IPS-18c (cell line): ENCODE measurements at regions not wholly inside any gene's neighbourhood (a gene's known extent, or its start where the extent isn't known, plus 50 kb on each side); places are given as distances from the start of the nearest gene placed in this dataset.
"Not testable (repeated sequence)": the region's sequence is repeated elsewhere in the genome, so short reads cannot be mapped to it uniquely, and the experiment has no call there.

Source experiments
- H3K4me3 ChIP-seq: 2 replicates; pipeline ENCODE4 v1.7.0; 2013; ENCODE audit warnings: low read depth, mild to moderate bottlenecking, low read length, moderate library complexity; ENCODE audit not compliant: insufficient read depth
- H3K9me3 ChIP-seq: one replicate; pipeline ENCODE4 v1.6.1; 2013; ENCODE audit warnings: mild to moderate bottlenecking, low read length, moderate library complexity; ENCODE audit not compliant: control insufficient read depth, insufficient read depth

GRCh38 chr10:76642358-76642757 lies 995.2 kb downstream of the KCNMA1 start:
- H3K9me3 ChIP-seq, result no peaks in the 10 kb centered on the region

GRCh38 chr10:76641215-76641614 lies 996.4 kb downstream of the KCNMA1 start:
- no peak overlapping the region for H3K4me3 ChIP-seq
- H3K9me3 ChIP-seq, result no peaks in the 10 kb centered on the region

More at GRCh38 chr10:76642358-76642757, 995.2 kb downstream of the KCNMA1 start:
- H3K4me3 ChIP-seq, result no peak overlapping the region

DNA sequence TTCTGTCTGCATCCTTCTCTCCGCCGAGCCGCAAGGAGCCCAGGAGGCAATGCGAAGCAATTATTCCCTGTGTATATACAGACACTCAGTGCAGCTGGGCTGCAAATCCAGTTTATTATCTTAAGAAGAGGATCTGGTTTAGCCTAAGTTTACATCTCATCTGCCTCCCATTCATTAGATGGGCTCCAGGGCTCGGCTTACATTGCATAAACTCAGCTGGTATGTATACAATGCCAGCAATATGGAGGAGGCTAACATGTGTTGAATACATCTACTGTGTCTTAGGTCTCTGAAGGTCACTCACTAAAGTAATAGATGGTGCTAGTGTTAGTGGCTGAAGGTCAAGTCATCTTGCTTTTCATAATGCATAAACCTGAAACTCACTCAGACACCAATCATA lies 996.8 kb downstream of the KCNMA1 start:
- no peak overlapping the region for H3K4me3 ChIP-seq
- H3K9me3 ChIP-seq, result no peaks in the 10 kb centered on the region

DNA sequence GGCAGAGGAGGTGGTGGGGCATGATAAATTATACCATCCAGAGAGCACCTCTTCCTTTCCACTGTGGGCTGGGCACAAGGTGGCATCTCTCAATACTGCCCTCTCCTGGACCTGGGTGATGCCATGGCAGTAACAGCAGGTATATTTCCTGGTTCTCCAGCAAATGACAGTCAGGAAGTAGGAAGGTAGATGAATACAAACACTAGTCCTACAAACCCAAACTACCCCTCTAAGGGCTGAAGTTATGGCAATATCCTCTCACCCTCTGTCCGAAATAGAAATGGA lies 1004.9 kb downstream of the KCNMA1 start:
- H3K4me3 ChIP-seq, result peak overlapping the region; percentile 11; the same call in 1 of the 2 replicates

DNA sequence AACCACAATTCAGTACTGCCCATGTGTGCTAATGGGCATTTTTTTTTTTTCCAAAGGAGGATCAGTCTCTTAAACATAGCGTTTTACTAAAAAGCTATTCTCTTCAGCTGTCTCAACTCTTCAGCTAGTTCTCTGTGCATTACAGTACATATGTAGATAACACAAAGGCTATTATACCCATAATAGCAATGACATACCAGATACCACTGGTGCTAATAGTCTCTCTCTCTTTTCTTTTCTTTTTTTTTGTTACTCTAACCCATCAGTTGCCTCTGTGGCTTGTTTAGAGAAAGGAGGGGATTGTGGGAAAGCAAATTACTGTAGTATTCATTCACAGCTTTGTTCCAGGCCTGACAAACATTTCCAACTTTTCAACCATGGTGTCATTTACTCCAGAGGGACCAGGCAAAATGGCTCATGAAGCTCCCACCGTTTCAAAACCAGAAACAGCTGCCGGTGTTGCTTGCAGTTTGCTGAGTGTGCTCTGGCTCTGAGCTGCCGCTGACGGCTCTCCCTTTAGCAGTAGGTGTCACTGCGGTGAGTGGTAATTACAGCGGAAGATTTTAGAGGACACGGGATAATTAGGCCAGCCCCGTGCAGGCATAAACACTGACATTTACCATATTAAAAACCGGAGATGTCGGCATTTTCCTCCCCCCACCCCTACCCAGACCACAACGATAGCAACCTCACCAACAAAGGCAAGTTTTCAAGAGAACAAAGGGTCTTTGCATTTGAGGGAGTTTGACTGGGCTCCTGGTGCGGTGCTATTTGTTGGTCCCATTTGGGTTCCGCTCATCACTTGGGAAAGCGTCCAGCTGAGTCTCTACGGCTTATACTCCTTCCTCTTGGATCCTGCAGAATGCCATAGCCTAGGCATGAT lies 1005.5 kb downstream of the KCNMA1 start:
- Histone ChIP-seq H3K9me3 (no peaks in the 10 kb centered on the region), H3K4me3 (peak overlapping the region; percentile 11; the same call in 1 of the 2 replicates)

More for the DNA sequence above, 1004.9 kb downstream of the KCNMA1 start:
- no peaks in the 10 kb centered on the region for H3K9me3 ChIP-seq

GRCh38 chr10:76631036-76631670 lies 1006.5 kb downstream of the KCNMA1 start:
- no peak overlapping the region for H3K4me3 ChIP-seq

DNA sequence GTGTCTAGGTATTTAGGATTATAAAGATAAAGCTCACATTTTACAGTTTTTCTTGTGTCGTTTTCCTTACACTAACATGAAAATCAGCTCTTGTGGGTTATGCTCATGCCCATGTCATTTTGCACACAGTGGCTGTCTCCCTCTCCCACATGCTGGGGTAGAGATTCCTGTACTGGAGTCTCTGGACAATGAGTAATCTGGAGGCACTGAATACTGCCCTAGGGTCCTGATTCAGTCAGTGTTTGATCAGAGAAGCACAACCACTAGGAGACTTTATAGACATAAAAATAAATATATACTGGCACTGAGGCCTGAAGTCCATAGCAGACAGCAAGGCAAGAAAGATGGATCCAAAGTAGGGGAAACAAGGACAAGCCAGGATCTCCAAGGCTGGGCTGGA lies 1008.8 kb downstream of the KCNMA1 start:
- Histone ChIP-seq H3K9me3 (no peaks in the 10 kb centered on the region), H3K4me3 (no peak overlapping the region)

More at GRCh38 chr10:76631036-76631670, 1006.5 kb downstream of the KCNMA1 start:
- H3K9me3 ChIP-seq, result no peaks in the 10 kb centered on the region

DNA sequence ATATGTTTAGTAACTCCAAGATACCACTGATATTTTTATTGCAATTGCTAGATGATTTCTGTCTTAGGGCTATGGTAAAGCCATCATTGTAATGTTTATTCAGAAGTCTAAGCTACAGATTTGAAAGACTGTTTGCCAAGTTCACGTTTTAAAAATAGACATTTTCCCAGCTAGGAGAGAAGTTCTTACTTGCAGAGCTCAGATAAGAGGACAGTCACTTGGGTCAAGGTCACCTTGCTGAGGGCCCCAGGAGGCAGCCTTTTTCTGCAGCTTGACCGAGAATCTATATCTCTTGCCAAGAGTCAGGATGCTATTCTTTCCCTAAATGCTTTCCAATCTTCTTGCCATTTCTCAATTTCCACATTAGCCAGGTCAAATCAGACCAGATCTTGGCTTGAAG lies 1011.2 kb downstream of the KCNMA1 start:
- H3K9me3 ChIP-seq, result no peaks in the 10 kb centered on the region

GRCh38 chr10:76624470-76624869 lies 1013.1 kb downstream of the KCNMA1 start:
- no peaks in the 10 kb centered on the region for H3K9me3 ChIP-seq
- no peak overlapping the region for H3K4me3 ChIP-seq

More for the DNA sequence above, 1011.2 kb downstream of the KCNMA1 start:
- H3K4me3 ChIP-seq, result no peak overlapping the region

- H3K4me3 ChIP-seq, result no peak overlapping the region
- H3K9me3 ChIP-seq, result no peaks in the 10 kb centered on the region
Observed at GRCh38 chr10:76621886-76622620, 1015.6 kb downstream of the KCNMA1 start.

DNA sequence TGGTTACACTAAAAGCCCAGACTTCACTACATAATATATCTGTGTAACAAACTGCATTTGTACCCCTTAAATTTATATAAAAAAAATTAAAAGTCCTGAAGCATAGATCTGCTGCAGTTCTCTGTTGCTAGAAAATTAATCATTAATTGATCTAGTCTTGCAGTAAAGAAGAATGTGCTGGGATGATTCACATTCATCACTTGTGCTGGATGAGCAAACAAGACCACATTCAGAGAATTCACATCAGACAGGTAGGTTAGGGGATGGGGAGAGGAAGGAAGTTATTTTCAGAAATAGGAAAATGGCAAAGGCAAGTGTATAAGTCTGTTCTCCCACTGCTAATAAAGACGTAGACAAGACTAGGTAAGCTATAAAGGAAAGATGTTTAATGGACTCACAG lies 1019.0 kb downstream of the KCNMA1 start:
- no peaks in the 10 kb centered on the region for H3K9me3 ChIP-seq
- H3K4me3 ChIP-seq, result no peak overlapping the region

DNA sequence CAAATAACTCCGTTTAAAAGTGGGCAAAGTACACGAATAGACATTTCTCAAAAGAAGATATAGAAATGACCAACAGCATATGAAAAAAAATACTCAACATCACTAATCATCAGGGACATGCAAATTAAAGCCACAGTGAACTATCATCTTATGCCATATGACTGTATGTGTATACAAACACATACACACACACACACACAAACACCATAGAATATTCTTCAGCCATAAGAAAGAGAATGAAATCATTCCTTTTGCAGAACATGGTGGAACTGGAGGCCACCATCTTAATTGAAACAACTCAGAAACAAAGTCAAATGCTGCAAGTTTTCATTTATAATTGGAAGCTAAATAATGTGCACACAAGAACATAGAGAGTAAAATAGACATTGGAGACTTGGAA lies 1019.4 kb downstream of the KCNMA1 start:
- H3K4me3 ChIP-seq, result no peak overlapping the region

GRCh38 chr10:76616666-76617065 lies 1020.9 kb downstream of the KCNMA1 start:
- not testable (repeated sequence) for H3K4me3 ChIP-seq, H3K9me3 ChIP-seq

More for the DNA sequence above, 1019.4 kb downstream of the KCNMA1 start:
- no peaks in the 10 kb centered on the region for H3K9me3 ChIP-seq

GRCh38 chr10:76615049-76615448 lies 1022.6 kb downstream of the KCNMA1 start:
- H3K4me3 ChIP-seq, result no peak overlapping the region
- H3K9me3 ChIP-seq, result no peaks in the 10 kb centered on the region
